HuH-7.5 (cell line): ENCODE measurements at regions not wholly inside any gene's neighbourhood (a gene's known extent, or its start where the extent isn't known, plus 50 kb on each side); places are given as distances from the start of the nearest gene placed in this dataset.

Source experiments
- DNase-seq: peaks from one replicate; pipeline ENCODE4 v3.0.0; 2011; ENCODE audit warnings: low spot score

GRCh38 chr4:106429885-106430284 lies 61.3 kb upstream of the GIMD1 start:
- no peak for DNase-seq

- DNase-seq: no peak
These were observed 57.5 kb upstream of the GIMD1 start for GRCh38 chr4:106426069-106426468.

- DNase-seq: no peak
These were observed 57.0 kb upstream of the GIMD1 start for GRCh38 chr4:106425576-106425975.

- no peak for DNase-seq
These were observed 55.8 kb upstream of the GIMD1 start for GRCh38 chr4:106424426-106424825.

GRCh38 chr4:106423791-106424190 lies 55.2 kb upstream of the GIMD1 start:
- DNase-seq: no peak

GRCh38 chr4:106422766-106423165 lies 54.2 kb upstream of the GIMD1 start:
- DNase-seq: no peak

- DNase-seq: no peak
These were observed 53.1 kb upstream of the GIMD1 start for GRCh38 chr4:106421441-106422296.

GRCh38 chr4:106418444-106418843 lies 49.9 kb upstream of the GIMD1 start:
- no peak for DNase-seq
